H54 (cell line): ENCODE measurements at regions not wholly inside any gene's neighbourhood (a gene's known extent, or its start where the extent isn't known, plus 50 kb on each side); places are given as distances from the start of the nearest gene placed in this dataset.
A peak's percentile ranks its signal among the peaks of the same experiment; 100 is the strongest.
"Not testable (repeated sequence)": the region's sequence is repeated elsewhere in the genome, so short reads cannot be mapped to it uniquely, and the experiment has no call there.

ENCODE experiments used
- DNase-seq: peaks from one replicate; pipeline ENCODE4 v3.0.0; 2011; ENCODE audit warnings: low spot score, mixed read lengths; ENCODE audit not compliant: insufficient read length
- FAIRE-seq: peaks from 3 replicates; lab custom pipeline; 2011; peaks lifted over from hg19 to GRCh38; lab: Jason Lieb, UNC
- POLR2A ChIP-seq: IDR thresholded peaks from 2 replicates; pipeline ENCODE4 v1.6.1; 2011; ENCODE audit warnings: low read depth, mild to moderate bottlenecking, low read length

GRCh38 chr3:177802151-177802900 is 605.0 kb upstream of the TBL1XR1 start:
- TF ChIP-seq POLR2A = no peak
- FAIRE-seq (peak; percentile 15), DNase-seq (no peak)

- no peak for TF ChIP-seq POLR2A
- FAIRE-seq (no peak), DNase-seq (no peak)
Observed at GRCh38 chr3:177803500-177803899, 606.2 kb upstream of the TBL1XR1 start.

DNA sequence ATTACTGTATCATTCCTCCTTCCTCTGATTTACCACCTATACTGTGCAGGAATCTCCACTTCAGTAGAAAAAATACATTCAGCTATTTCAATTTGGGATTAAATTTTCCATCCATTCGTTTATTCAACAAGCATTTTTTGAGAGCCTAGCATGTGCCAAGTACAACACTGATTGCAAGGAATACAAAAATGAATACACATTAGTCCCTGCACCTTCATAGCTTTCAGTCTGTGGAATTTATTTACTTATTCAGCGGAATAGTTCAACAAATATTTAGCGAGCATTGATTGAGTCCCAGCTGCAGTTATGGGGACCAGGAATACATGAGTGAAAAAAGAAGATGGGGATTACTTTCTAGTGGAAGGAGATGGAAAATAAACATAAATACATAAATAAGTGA is 606.8 kb upstream of the TBL1XR1 start:
- FAIRE-seq (no peak), DNase-seq (no peak)
- no peak for TF ChIP-seq POLR2A

- no peak for TF ChIP-seq POLR2A
- DNase-seq = no peak
- FAIRE-seq = no peak
Observed at GRCh38 chr3:177804646-177805045, 607.4 kb upstream of the TBL1XR1 start.

DNA sequence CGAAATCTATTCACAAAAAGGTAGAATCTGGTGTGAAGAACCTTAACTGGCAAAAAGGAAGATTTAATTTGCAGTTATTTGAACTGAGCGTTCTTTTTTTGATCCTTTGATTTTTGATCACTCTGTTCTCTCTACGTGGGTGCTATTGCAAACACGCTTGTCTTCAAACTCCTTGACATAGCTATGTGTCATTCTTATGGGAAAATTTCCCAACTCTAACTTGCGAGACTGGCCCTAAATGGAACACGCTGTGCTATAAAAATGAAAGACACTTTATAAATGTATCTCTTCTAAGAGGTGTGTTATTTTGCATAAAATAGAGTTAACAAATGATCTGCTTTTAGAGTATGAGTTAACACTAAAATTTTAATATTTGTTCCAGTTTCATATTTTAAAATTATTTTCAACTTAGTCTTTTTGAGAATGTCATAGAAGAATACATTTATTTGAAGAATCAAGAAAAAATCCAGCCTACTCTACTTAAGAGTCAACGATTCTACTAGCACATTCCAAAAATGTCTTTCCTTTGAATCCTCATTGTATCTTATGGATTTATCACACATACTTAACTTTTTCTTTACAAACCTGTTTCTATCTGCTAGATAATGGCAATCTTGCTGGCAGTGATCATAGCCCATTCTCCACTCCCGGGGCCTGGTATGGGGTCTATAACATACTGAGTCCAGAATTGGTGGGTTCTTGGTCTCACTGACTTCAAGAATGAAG is 610.0 kb upstream of the TBL1XR1 start:
- FAIRE-seq (no peak), DNase-seq (no peak)
- no peak for TF ChIP-seq POLR2A

GRCh38 chr3:177808928-177809478 is 611.7 kb upstream of the TBL1XR1 start:
- not testable (repeated sequence) for FAIRE-seq, DNase-seq

- no peak for TF ChIP-seq POLR2A
- FAIRE-seq (peak; percentile 89), DNase-seq (no peak)
Observed at GRCh38 chr3:177810162-177810623, 612.9 kb upstream of the TBL1XR1 start.

- no peak for FAIRE-seq
- no peak for DNase-seq
- no peak for TF ChIP-seq POLR2A
Observed at GRCh38 chr3:177811112-177811511, 613.8 kb upstream of the TBL1XR1 start.

DNA sequence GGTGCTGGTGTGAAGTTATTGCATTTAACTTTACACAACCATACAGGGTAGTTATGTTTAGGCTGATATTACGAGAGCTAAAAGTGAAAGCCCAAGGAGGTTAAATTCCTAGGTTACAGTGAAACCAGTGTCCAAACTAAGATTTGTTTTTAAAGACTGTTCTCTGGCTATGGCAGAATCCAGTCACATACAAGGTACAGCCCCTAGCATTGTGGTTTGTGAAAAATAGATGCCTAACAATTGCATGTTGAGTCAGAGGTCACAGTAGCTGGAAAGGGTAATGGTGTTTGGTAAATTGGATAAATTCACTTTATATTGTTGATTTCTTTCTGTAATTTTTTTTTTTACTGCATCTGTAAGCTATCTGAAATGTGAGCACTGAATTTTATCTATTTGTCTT is 614.6 kb upstream of the TBL1XR1 start:
- no peak for DNase-seq
- no peak for TF ChIP-seq POLR2A
- no peak for FAIRE-seq

DNA sequence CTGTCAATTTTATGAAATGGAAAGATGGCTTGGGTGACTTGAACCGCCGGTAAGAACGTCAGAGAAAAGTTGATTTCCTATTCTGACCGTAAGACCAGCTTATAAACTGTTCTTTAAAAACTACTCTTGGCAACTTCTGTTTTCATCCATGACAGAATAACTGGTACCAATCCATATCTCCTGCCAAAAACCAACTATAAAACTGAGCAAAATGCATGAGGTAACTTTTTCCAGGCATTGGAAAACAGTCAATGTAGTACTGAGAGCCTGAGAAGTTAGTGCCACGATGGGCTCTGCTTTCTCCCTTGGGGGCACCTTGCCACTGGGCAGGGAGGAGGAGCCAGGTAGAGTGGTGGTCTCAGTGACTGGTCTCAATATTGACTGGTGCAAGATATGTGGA is 615.2 kb upstream of the TBL1XR1 start:
- TF ChIP-seq POLR2A = no peak
- DNase-seq (no peak), FAIRE-seq (no peak)

DNA sequence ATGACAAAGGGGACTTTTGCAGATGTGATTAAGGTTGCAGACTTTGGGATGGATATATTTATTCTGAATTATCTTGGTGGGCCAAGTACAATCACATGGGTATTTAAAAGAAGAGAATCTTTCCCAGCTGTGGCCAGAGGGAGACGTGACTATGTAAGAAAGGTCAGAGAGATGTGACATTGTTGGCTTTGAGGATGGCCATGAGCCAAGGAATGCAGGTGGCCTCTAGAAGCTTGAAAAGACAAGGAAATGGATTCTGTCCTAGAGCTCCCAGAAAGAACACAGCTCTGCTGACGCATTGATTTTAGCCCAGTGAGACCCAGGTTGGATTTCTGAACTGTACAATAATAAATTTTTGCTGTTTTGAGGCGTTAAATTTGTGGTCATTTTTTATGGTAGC is 616.0 kb upstream of the TBL1XR1 start:
- DNase-seq = no peak
- no peak for FAIRE-seq
- TF ChIP-seq POLR2A = no peak

DNA sequence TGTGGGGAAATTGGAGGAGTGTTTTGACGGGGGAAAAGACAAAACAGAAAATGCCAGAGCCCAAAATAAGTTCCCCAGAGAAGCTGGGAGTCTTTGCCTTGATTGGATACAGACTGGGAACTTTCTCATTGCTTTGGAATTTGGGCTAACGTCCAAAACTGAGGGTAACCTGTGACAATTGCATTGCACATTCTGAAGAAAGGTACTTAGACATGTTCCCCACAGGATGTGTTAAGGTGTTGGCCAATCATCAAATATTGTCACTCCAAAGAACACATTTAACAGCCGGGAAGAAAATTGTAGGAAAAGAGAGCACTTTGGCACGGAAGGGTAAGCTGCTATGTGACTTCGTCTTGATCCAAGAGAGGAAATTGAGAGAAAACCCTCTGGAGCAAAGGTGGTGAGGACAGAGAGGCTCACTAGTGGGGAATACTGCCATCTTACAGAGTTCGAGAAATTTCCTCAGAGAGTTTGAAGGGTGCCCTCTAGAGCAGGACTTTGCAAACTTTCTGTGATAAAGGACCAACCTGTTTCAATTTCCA is 619.5 kb upstream of the TBL1XR1 start:
- no peak for TF ChIP-seq POLR2A
- FAIRE-seq = peak; percentile 92
- DNase-seq = peak; percentile 42

GRCh38 chr3:177817751-177818150 is 620.5 kb upstream of the TBL1XR1 start:
- no peak for TF ChIP-seq POLR2A
- FAIRE-seq (no peak), DNase-seq (no peak)

- DNase-seq (no peak), FAIRE-seq (no peak)
- TF ChIP-seq POLR2A = no peak
Observed at GRCh38 chr3:177818712-177819240, 621.5 kb upstream of the TBL1XR1 start.
